ES-I3 (cell line): ENCODE measurements at regions not wholly inside any gene's neighbourhood (a gene's known extent, or its start where the extent isn't known, plus 50 kb on each side); places are given as distances from the start of the nearest gene placed in this dataset.

Source experiments
- H3K36me3 ChIP-seq: 2 replicates; pipeline ENCODE4 v1.6.1; 2013; ENCODE audit warnings: mild to moderate bottlenecking, low read length, control low read depth, moderate library complexity; ENCODE audit not compliant: insufficient read depth
- H3K4me1 ChIP-seq: 2 replicates; pipeline ENCODE4 v1.6.1; 2013; ENCODE audit warnings: mild to moderate bottlenecking, control low read depth, low read length; ENCODE audit not compliant: insufficient read depth
- H3K9ac ChIP-seq: 2 replicates; pipeline ENCODE4 v1.6.1; 2013; ENCODE audit warnings: low read depth, mild to moderate bottlenecking, low read length, moderate library complexity
- H3K9me3 ChIP-seq: 2 replicates; pipeline ENCODE4 v1.6.1; 2013; ENCODE audit warnings: mild to moderate bottlenecking, low read length, moderate library complexity; ENCODE audit not compliant: control insufficient read depth, insufficient read depth

DNA sequence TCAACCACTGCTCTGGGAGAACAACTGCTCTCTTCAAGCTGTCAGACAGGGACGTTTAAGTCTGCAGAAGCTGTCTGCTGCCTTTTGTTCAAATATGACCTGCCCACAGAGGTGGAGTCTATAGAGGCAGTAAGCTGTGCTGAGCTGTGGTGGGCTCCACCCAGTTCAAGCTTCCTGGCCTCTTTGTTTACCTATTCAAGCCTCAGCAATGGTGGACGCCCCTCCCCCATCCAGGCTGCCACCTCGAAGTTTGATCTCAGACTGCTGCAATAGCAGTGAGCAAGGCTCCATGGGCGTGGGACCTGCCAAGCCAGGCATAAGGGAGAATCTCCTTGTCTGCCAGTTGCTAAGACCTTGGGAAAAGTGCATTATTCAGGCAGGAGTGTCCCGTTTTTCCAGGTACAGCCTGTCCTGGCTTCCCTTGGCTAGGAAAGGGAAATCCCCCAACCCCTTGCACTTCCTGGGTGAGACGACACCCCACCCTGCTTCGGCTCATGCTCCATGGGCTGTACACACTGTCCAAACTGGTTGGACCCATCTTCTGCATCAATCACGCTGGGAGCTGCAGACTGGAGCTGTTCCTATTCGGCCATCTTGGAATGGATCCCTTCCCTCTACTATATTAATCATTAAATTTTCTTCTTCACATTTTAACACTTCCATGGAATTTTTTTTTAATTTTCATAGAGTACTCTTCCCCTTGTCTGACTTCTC is 167.0 kb upstream of the UBE2E2 start:
- no peaks in the 10 kb centered on the region; the same call in 1 of the 2 replicates for H3K9me3 ChIP-seq
- H3K36me3 ChIP-seq: no peaks in the 10 kb centered on the region; the same call in 1 of the 2 replicates
- H3K9ac ChIP-seq: no peak overlapping the region
- H3K4me1 ChIP-seq: peaks cover 20% of the 10 kb centered on the region

DNA sequence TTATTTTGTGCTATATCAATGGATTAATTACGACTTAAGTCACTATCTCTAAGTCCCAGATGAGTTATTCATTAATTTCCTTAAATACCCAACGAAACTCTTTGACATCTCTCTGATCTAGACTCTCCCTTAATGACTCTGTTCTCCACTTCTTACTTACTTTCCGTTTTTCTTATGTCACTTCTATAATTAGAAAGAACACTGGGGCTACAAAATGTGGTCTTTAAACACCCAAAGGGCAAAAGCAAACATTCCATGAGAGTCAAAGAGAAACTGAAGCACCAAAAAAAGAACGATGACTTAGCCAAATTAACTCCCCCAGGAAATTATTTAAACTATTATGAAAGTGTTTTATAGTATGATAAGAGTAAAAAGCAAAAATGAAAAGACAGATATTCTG is 166.4 kb upstream of the UBE2E2 start:
- no peaks in the 10 kb centered on the region; the same call in 1 of the 2 replicates for H3K36me3 ChIP-seq
- peaks cover 20% of the 10 kb centered on the region for H3K4me1 ChIP-seq
- H3K9ac ChIP-seq: no peak overlapping the region
- no peaks in the 10 kb centered on the region; the same call in 1 of the 2 replicates for H3K9me3 ChIP-seq

DNA sequence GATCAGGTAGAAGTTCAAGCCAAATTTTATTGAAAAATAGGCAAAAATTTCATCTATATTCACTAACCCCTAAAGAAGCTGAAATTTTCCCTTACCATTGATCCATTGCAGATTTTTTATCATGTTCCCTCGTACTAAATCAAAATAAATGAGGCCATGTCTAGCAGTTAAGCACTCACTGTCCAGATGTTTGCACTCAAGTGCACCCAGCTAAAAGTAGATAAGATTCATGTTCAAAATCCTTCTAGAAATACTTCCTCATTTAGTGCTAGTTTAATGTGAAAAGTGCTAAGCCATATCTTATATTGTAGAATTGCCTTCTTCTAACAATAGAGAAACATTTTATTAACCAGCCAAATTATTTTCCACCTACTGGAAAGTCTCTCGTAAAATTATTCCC is 164.7 kb upstream of the UBE2E2 start:
- peaks cover 20% of the 10 kb centered on the region for H3K4me1 ChIP-seq
- H3K9ac ChIP-seq: no peak overlapping the region
- H3K36me3 ChIP-seq: no peaks in the 10 kb centered on the region; the same call in 1 of the 2 replicates
- H3K9me3 ChIP-seq: no peaks in the 10 kb centered on the region; the same call in 1 of the 2 replicates

DNA sequence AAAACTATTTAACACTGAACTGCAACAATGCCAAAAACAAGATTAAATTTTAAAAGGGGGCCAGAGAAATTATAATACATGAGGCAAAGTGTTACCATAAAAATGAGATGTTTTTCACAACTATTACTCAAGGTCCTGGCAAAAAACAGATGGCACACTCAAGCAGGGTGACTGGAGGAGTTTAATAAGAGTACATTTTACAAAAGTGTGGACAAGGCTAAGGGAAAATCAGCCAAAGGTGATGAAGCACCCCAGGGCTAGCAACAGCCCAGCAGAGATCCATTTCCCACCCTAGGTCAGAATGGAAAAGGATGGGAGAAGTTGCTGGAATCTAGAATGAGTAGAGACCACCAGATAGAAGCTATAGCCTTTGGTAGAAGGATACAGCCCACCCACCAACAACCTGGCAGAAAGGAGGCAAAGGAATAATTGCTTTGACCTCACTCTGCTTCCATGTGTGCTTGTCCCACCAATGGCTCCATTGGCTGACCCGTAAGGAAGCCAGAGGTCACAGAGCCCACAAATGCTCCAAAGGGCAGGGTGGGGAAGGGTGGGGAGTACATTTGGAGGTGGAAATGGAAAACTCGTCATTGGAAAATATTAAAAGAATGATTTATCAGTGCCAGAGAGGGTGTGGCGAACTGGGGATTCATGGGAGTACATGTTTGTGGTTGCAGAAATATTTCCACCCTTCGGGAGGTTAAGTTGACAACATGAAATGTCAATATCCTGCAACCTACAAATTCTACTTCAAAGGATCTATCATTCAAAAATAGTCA is 161.0 kb upstream of the UBE2E2 start:
- no peaks in the 10 kb centered on the region; the same call in 1 of the 2 replicates for H3K36me3 ChIP-seq
- H3K9me3 ChIP-seq: no peaks in the 10 kb centered on the region
- no peak overlapping the region for H3K9ac ChIP-seq
- H3K4me1 ChIP-seq: peaks cover 16% of the 10 kb centered on the region

DNA sequence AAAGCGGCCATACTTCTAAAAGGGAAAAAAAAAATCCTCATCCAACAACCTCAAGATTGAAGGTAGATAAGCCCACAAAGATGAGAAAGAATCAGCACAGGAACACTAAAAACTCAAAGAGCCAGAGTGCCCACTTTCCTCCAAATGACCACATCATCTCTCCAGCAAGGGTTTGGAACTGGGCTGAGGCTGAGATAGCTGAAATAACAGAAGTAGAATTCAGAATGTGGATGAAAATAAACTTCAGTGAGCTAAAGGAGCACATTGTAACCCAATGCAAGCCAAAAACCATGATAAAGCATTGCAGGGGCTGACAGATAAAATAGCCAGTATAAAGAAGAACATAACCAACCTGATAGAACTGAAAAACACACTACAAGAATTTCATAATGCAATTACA is 158.7 kb upstream of the UBE2E2 start:
- no peak overlapping the region for H3K9ac ChIP-seq

DNA sequence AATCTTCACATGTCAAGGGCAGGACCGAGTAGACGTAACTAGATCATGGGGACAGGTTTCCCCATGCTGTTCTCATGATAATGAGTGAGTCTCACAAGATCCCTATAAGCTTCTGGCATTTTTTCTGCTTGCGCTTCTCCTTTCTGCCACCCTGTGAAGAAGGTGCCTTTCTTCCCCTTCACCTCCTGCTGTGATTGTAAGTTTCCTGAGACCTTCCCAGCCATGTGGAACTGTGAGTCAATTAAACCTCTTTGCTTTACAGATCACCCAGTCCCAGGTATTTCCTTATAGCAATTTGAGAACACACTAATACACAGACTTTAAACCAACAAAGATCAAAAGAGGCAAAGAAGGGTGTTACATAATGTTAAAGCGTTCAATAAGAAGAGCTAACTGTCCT is 156.6 kb upstream of the UBE2E2 start:
- Histone ChIP-seq H3K4me1 (peaks cover under 1% of the 10 kb centered on the region; the same call in 1 of the 2 replicates), H3K36me3 (no peaks in the 10 kb centered on the region), H3K9me3 (no peaks in the 10 kb centered on the region)

More for the DNA sequence above, 158.7 kb upstream of the UBE2E2 start:
- H3K36me3 ChIP-seq: no peaks in the 10 kb centered on the region; the same call in 1 of the 2 replicates
- peaks cover 3% of the 10 kb centered on the region for H3K4me1 ChIP-seq
- H3K9me3 ChIP-seq: no peaks in the 10 kb centered on the region

DNA sequence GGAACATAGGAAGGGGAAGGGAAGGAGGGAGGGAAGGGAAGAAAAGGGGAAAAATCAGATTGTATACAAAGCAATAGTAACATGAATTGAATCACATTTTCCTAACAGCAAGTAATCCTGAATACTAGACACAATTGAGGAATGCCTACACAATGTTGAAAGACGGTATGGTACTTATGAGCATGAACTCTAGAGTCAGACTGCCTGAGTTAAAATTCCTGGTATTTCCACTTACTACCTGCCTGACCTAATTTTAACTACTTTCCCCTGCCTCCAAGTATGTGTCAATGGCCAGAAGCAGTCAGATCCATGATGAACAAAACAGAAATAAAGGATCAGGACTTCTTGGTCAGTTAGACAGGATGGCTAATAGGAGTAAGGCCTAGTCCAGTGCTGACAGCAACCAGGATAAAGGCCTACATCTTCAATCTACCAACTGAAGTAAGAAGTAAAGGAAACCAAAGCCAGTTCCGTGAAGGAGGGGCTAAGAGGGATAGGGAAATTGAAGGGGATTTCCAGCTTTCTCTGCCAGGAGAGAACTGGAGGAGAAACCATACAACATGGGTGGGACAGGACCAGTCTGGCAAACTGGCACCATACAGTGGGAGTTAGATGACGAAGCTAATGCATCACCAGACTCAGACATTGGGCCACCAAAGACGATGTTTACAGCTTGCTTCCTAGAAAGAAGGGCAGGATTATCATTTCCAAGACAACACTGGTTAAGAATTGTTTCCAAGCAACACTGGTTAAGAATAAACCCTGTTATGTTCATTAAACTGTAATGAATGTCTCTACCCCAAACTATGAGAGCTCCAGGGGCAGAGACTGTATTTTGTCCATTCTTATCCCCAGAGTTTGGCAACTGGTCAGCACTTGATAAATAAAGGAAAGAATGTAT is 151.6 kb upstream of the UBE2E2 start:
- H3K9me3 ChIP-seq: no peaks in the 10 kb centered on the region
- peaks cover 5% of the 10 kb centered on the region; the same call in 1 of the 2 replicates for H3K4me1 ChIP-seq
- H3K9ac ChIP-seq: no peak overlapping the region
- no peaks in the 10 kb centered on the region for H3K36me3 ChIP-seq

More for the DNA sequence above, 156.6 kb upstream of the UBE2E2 start:
- H3K9ac ChIP-seq: no peak overlapping the region

DNA sequence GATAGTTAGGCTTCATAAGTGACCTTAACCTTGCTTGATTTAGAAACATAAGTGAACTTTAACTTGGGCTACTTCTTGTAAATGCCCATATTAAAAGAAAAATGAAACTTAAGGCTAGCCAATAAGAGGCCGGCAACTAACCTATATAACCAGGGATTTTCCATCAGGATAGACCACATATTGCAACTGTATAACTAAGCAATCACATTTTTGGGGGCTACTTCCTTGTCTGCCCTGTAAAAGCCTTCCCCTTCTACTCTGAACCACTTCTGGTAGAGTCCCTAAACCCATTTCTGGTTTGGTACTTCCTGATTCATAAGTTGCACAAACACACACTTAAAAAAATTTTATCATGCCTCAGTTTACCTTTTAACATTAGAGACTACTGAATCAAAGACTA is 150.9 kb upstream of the UBE2E2 start:
- no peaks in the 10 kb centered on the region for H3K36me3 ChIP-seq
- peaks cover 5% of the 10 kb centered on the region; the same call in 1 of the 2 replicates for H3K4me1 ChIP-seq
- H3K9me3 ChIP-seq: no peaks in the 10 kb centered on the region
- H3K9ac ChIP-seq: no peak overlapping the region

GRCh38 chr3:23052620-23053019 is 150.5 kb upstream of the UBE2E2 start:
- Histone ChIP-seq H3K36me3 (no peaks in the 10 kb centered on the region), H3K9me3 (no peaks in the 10 kb centered on the region), H3K9ac (no peak overlapping the region), H3K4me1 (peaks cover 5% of the 10 kb centered on the region; the same call in 1 of the 2 replicates)

- Histone ChIP-seq H3K9me3 (no peaks in the 10 kb centered on the region), H3K36me3 (no peaks in the 10 kb centered on the region), H3K9ac (no peak overlapping the region), H3K4me1 (peaks cover 5% of the 10 kb centered on the region; the same call in 1 of the 2 replicates)
Observed at GRCh38 chr3:23055733-23056376, 147.3 kb upstream of the UBE2E2 start.

- peaks cover 4% of the 10 kb centered on the region for H3K4me1 ChIP-seq
- no peak overlapping the region for H3K9ac ChIP-seq
- H3K9me3 ChIP-seq: peaks cover 6% of the 10 kb centered on the region; the same call in 1 of the 2 replicates
- no peaks in the 10 kb centered on the region for H3K36me3 ChIP-seq
Observed at GRCh38 chr3:23062582-23062981, 140.5 kb upstream of the UBE2E2 start.

DNA sequence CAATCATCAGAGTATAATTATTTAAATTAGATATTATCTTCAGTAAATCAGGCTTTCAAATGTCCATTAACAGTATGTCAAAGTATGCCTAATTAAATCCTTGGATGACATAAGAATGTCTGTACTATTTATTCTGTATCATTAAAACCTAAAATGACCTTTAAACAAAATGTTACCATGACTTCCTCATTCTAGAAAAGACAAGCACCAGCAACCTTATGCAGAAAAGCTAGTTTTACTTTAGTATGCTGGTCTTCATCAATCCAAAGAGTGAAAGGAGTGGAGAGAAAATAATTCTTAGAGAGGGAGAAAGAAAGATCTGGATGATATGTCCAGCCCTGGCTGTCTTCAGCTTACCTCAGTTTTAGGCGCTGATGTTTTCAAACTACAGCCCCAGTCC is 140.1 kb upstream of the UBE2E2 start:
- peaks cover 6% of the 10 kb centered on the region; the same call in 1 of the 2 replicates for H3K9me3 ChIP-seq
- H3K9ac ChIP-seq: no peak overlapping the region

DNA sequence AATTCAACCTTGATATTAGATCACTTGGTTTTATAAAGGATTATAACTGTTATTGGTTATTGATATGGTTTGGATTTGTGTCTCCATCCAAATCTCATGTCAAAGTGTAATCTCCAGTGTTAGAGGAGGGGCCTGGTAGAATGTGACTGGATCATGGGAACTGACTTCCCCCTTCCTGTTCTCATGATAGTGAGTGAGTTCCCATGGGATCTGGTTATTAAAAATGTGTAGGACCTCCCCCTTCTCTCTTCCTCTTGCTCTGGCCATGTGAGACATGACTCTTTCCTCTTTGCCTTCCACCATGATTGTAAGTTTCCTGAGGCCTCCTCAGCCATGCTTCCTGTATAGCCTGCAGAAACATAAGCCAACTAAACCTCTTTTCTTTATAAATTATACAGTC is 136.0 kb upstream of the UBE2E2 start:
- H3K9me3 ChIP-seq: 0 out of 2 replicates have a peak, but pooled peaks cover 6% of the 10 kb centered on the region
- no peak overlapping the region for H3K9ac ChIP-seq
- H3K36me3 ChIP-seq: no peaks in the 10 kb centered on the region
- H3K4me1 ChIP-seq: peaks cover 8% of the 10 kb centered on the region

More for the DNA sequence above, 140.1 kb upstream of the UBE2E2 start:
- H3K36me3 ChIP-seq: no peaks in the 10 kb centered on the region
- H3K4me1 ChIP-seq: peaks cover 8% of the 10 kb centered on the region
